ENCODE measurements at regions not wholly inside any gene's neighbourhood (a gene's known extent, or its start where the extent isn't known, plus 50 kb on each side); places are given as distances from the start of the nearest gene placed in this dataset.
"Not testable (repeated sequence)": the region's sequence is repeated elsewhere in the genome, so short reads cannot be mapped to it uniquely, and the experiment has no call there.

GRCh38 chr17:13659051-13659450 lies 57.3 kb upstream of the HS3ST3A1 start:
- H3K9me3 ChIP-seq; ATAC-seq; H3K4me1 ChIP-seq; H3K27ac ChIP-seq; H3K4me3 ChIP-seq; intact Hi-C loops (cut with DNase I); DNase-seq; H3K27me3 ChIP-seq; H3K36me3 ChIP-seq: not testable (repeated sequence)
- whole genome bisulfite sequencing (ENCODE audit: insufficient coverage, low coverage, low lambda C conversion rate, missing lambda C conversion rate) = 89% methylated on average over 1 of the region's 3 CpGs

- Histone ChIP-seq H3K4me1 (no peaks in the 10 kb centered on the region), H3K9me3 (no peaks in the 10 kb centered on the region), H3K36me3 (no peaks in the 10 kb centered on the region), H3K4me3 (no peak overlapping the region), H3K27me3 (no peaks in the 10 kb centered on the region), H3K27ac (no peak overlapping the region)
- 76% methylated on average over 7 of the region's 21 CpGs for WGBS (ENCODE audit: insufficient coverage, low coverage, low lambda C conversion rate, missing lambda C conversion rate)
- TF ChIP-seq CTCF (IDR thresholded peaks at IDR 0.05) (no peak), POLR2A (IDR thresholded peaks at IDR 0.05) (no peak)
- ATAC-seq (no peak), DNase-seq (no peak)
- intact Hi-C loops (cut with DNase I) = no loop called here
Observed at GRCh38 chr17:13665872-13666635, 64.3 kb upstream of the HS3ST3A1 start.

- intact Hi-C loops (cut with DNase I) = no loop called here
- WGBS (ENCODE audit: insufficient coverage, low coverage, low lambda C conversion rate, missing lambda C conversion rate) = 57% methylated on average over 3 of the region's 3 CpGs
- Histone ChIP-seq H3K4me1 (no peaks in the 10 kb centered on the region), H3K4me3 (no peak overlapping the region), H3K9me3 (no peaks in the 10 kb centered on the region), H3K36me3 (no peaks in the 10 kb centered on the region), H3K27ac (no peak overlapping the region), H3K27me3 (no peaks in the 10 kb centered on the region)
- ATAC-seq = no peak
- DNase-seq = no peak
- no peak for TF ChIP-seq CTCF (IDR thresholded peaks at IDR 0.05)
- no peak for TF ChIP-seq POLR2A (IDR thresholded peaks at IDR 0.05)
Observed at GRCh38 chr17:13671341-13671740, 69.6 kb upstream of the HS3ST3A1 start.

GRCh38 chr17:13671771-13672170 lies 70.0 kb upstream of the HS3ST3A1 start:
- H3K4me3 ChIP-seq = no peak overlapping the region
- TF ChIP-seq CTCF (IDR thresholded peaks at IDR 0.05) (no peak), POLR2A (IDR thresholded peaks at IDR 0.05) (no peak)
- no peaks in the 10 kb centered on the region for H3K36me3 ChIP-seq
- H3K9me3 ChIP-seq = no peaks in the 10 kb centered on the region
- DNase-seq (no peak), ATAC-seq (no peak)
- no peaks in the 10 kb centered on the region for H3K27me3 ChIP-seq
- intact Hi-C loops (cut with DNase I) = no loop called here
- H3K4me1 ChIP-seq = no peaks in the 10 kb centered on the region
- 46% methylated on average over 3 of the region's 8 CpGs for WGBS (ENCODE audit: insufficient coverage, low coverage, low lambda C conversion rate, missing lambda C conversion rate)
- no peak overlapping the region for H3K27ac ChIP-seq

- Histone ChIP-seq H3K9me3 (no peaks in the 10 kb centered on the region), H3K27ac (no peak overlapping the region), H3K27me3 (no peaks in the 10 kb centered on the region), H3K4me3 (no peak overlapping the region), H3K36me3 (no peaks in the 10 kb centered on the region), H3K4me1 (no peaks in the 10 kb centered on the region)
- no peak for DNase-seq
- no peak for TF ChIP-seq POLR2A (IDR thresholded peaks at IDR 0.05)
- TF ChIP-seq CTCF (IDR thresholded peaks at IDR 0.05) = no peak
- intact Hi-C loops (cut with DNase I) = no loop called here
- no peak for ATAC-seq
Observed at GRCh38 chr17:13678361-13678760, 76.6 kb upstream of the HS3ST3A1 start.

All from right lobe of liver (tissue), 6 donors.